GM21381 (cell line): ENCODE measurements at regions not wholly inside any gene's neighbourhood (a gene's known extent, or its start where the extent isn't known, plus 50 kb on each side); places are given as distances from the start of the nearest gene placed in this dataset.
"Not testable (repeated sequence)": the region's sequence is repeated elsewhere in the genome, so short reads cannot be mapped to it uniquely, and the experiment has no call there.

ENCODE experiments used
- ATAC-seq: cut with Tn5 transposase; IDR thresholded peaks from one replicate; pipeline ENCODE4 v1.9.1; 2021; ENCODE audit warnings: mild to moderate bottlenecking, moderate library complexity; ENCODE audit not compliant: unreplicated experiment

- ATAC-seq: no peak
These were observed 340.2 kb downstream of the HACE1 start for GRCh38 chr6:104519566-104519965.

- ATAC-seq: no peak
These were observed 350.4 kb downstream of the HACE1 start for GRCh38 chr6:104509355-104509754.

GRCh38 chr6:104506429-104506828, 353.3 kb downstream of the HACE1 start:
- ATAC-seq: no peak

GRCh38 chr6:104505838-104506237, 353.9 kb downstream of the HACE1 start:
- ATAC-seq: no peak

- no peak for ATAC-seq
These were observed 359.5 kb downstream of the HACE1 start for GRCh38 chr6:104500265-104500664.

- no peak for ATAC-seq
These were observed 373.7 kb downstream of the HACE1 start for GRCh38 chr6:104486035-104486434.

GRCh38 chr6:104484626-104485025, 375.1 kb downstream of the HACE1 start:
- ATAC-seq: no peak

GRCh38 chr6:104484191-104484590, 375.5 kb downstream of the HACE1 start:
- ATAC-seq: no peak

GRCh38 chr6:104483225-104483834, 376.4 kb downstream of the HACE1 start:
- no peak for ATAC-seq

- ATAC-seq: no peak
These were observed 382.1 kb downstream of the HACE1 start for GRCh38 chr6:104477569-104477968.

GRCh38 chr6:104473021-104473429, 386.7 kb downstream of the HACE1 start:
- no peak for ATAC-seq

- ATAC-seq: no peak
These were observed 387.5 kb downstream of the HACE1 start for GRCh38 chr6:104472021-104472901.

- no peak for ATAC-seq
These were observed 393.4 kb downstream of the HACE1 start for GRCh38 chr6:104466306-104466705.

- ATAC-seq: no peak
These were observed 396.7 kb downstream of the HACE1 start for GRCh38 chr6:104462811-104463599.

GRCh38 chr6:104460738-104461483, 398.8 kb downstream of the HACE1 start:
- ATAC-seq: no peak

- peak; percentile 77 for ATAC-seq
These were observed 400.2 kb downstream of the HACE1 start for GRCh38 chr6:104459543-104459942.

- ATAC-seq: no peak
These were observed 409.8 kb downstream of the HACE1 start for GRCh38 chr6:104449918-104450317.

- not testable (repeated sequence) for ATAC-seq
These were observed 413.3 kb downstream of the HACE1 start for GRCh38 chr6:104446101-104447080.

- no peak for ATAC-seq
These were observed 425.2 kb downstream of the HACE1 start for GRCh38 chr6:104434519-104434918.

- ATAC-seq: no peak
These were observed 428.6 kb downstream of the HACE1 start for GRCh38 chr6:104431096-104431495.
